Activated CD4-positive, alpha-beta T cell treated with anti-CD3 and anti-CD28 coated beads, Interleukin-2, amount 10 ng/mL, durations not matched to agents 7 days and 5 days (primary cell): ENCODE measurements at regions not wholly inside any gene's neighbourhood (a gene's known extent, or its start where the extent isn't known, plus 50 kb on each side); places are given as distances from the start of the nearest gene placed in this dataset.

Experiments used
- CTCF ChIA-PET: fragments of 350-600 bp; sonication (Branson Sonifier 250); formaldehyde crosslinking; loops from one replicate; lab custom pipeline; 2021; ENCODE audit warnings: antibody characterized with exemption; lab: Charles Lee
- POLR2A ChIA-PET: fragments of 350-600 bp; sonication (Branson Sonifier 250); formaldehyde crosslinking; loops from one replicate; lab custom pipeline; 2021; ENCODE audit warnings: antibody characterized with exemption; lab: Charles Lee
- DNase-seq: peaks from one replicate; pipeline ENCODE4 v3.0.0-alpha.2; 2020
- H3K27ac Mint-ChIP-seq: one replicate; pipeline ENCODE4 v1.8.0; 2021; ENCODE audit warnings: mild to moderate bottlenecking, moderate library complexity, mixed read lengths
- H3K27me3 Mint-ChIP-seq: one replicate; pipeline ENCODE4 v1.8.0; 2021; ENCODE audit warnings: mixed read lengths
- H3K36me3 Mint-ChIP-seq: one replicate; pipeline ENCODE4 v1.8.0; 2021; ENCODE audit warnings: low read depth, mixed read lengths
- H3K4me1 Mint-ChIP-seq: one replicate; pipeline ENCODE4 v1.8.0; 2021; ENCODE audit warnings: mixed read lengths
- H3K4me3 Mint-ChIP-seq: one replicate; pipeline ENCODE4 v1.8.0; 2021; ENCODE audit warnings: mild to moderate bottlenecking, moderate library complexity, mixed read lengths
- H3K9me3 Mint-ChIP-seq: one replicate; pipeline ENCODE4 v1.8.0; 2021; ENCODE audit warnings: mixed read lengths

- Mint-ChIP-seq H3K4me3 (no peak overlapping the region), H3K27me3 (peaks cover 2% of the 10 kb centered on the region), H3K27ac (no peak overlapping the region), H3K36me3 (no peaks in the 10 kb centered on the region), H3K4me1 (no peaks in the 10 kb centered on the region), H3K9me3 (no peaks in the 10 kb centered on the region)
- POLR2A ChIA-PET, result no interaction called here
- no peak for DNase-seq
- CTCF ChIA-PET, result no interaction called here
These were observed 652.7 kb upstream of the FANCL start for GRCh38 chr2:58893656-58894351.

GRCh38 chr2:58891828-58892377 lies 650.8 kb upstream of the FANCL start:
- Mint-ChIP-seq H3K27ac (no peak overlapping the region), H3K4me1 (no peaks in the 10 kb centered on the region), H3K9me3 (no peaks in the 10 kb centered on the region), H3K4me3 (no peak overlapping the region), H3K27me3 (peaks cover under 1% of the 10 kb centered on the region), H3K36me3 (no peaks in the 10 kb centered on the region)
- POLR2A ChIA-PET, result no interaction called here
- DNase-seq, result no peak
- CTCF ChIA-PET, result no interaction called here

- H3K9me3 Mint-ChIP-seq, result no peaks in the 10 kb centered on the region
- ChIA-PET CTCF (no interaction called here), POLR2A (no interaction called here)
- H3K4me3 Mint-ChIP-seq, result no peak overlapping the region
- no peaks in the 10 kb centered on the region for H3K4me1 Mint-ChIP-seq
- no peaks in the 10 kb centered on the region for H3K36me3 Mint-ChIP-seq
- no peaks in the 10 kb centered on the region for H3K27me3 Mint-ChIP-seq
- no peak overlapping the region for H3K27ac Mint-ChIP-seq
- no peak for DNase-seq
These were observed 649.9 kb upstream of the FANCL start for GRCh38 chr2:58890865-58891525.

DNA sequence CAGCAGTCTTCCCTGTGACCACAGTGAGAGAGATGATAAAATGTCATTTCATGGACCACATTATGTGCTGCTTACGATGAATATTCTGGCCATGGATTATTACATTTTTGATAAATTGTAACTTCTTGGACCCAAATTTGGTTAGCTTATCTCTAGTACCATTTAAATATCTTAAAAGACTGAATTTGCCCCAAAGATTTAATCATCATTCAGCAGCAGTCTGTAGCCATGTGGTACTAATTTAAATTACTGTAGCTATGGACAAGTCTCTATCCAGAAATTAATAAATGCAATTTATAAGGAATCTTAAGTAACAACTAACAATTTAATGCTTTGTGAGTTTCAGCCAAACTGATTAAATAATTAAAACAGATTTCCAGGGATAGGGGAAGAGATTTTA lies 644.9 kb upstream of the FANCL start:
- Mint-ChIP-seq H3K9me3 (no peaks in the 10 kb centered on the region), H3K4me3 (no peak overlapping the region), H3K27ac (no peak overlapping the region), H3K36me3 (no peaks in the 10 kb centered on the region), H3K27me3 (no peaks in the 10 kb centered on the region), H3K4me1 (no peaks in the 10 kb centered on the region)
- POLR2A ChIA-PET, result no interaction called here
- CTCF ChIA-PET, result no interaction called here
- no peak for DNase-seq

DNA sequence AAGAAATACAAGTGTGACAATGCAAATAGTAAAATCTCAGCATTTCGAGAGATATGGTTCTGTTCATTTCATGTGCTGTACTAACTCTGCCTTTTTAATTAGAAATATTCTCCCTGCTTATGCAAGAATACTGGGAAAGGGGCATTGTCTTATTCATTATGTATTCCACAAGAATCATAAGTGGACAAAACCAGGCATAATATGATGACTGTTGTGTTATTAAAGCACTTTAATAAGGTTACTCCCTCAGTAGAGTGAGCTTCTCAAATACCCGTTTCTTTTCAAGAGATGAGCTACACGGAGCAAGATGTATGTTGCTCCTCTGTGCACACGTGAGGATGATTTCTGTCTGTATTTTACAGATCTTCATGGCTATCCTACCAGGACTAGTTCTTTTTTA lies 638.7 kb upstream of the FANCL start:
- DNase-seq, result no peak
- H3K4me3 Mint-ChIP-seq, result no peak overlapping the region
- H3K27ac Mint-ChIP-seq, result no peak overlapping the region
- H3K4me1 Mint-ChIP-seq, result no peaks in the 10 kb centered on the region
- no peaks in the 10 kb centered on the region for H3K9me3 Mint-ChIP-seq
- no peaks in the 10 kb centered on the region for H3K27me3 Mint-ChIP-seq
- no peaks in the 10 kb centered on the region for H3K36me3 Mint-ChIP-seq
- POLR2A ChIA-PET, result no interaction called here
- CTCF ChIA-PET, result no interaction called here

DNA sequence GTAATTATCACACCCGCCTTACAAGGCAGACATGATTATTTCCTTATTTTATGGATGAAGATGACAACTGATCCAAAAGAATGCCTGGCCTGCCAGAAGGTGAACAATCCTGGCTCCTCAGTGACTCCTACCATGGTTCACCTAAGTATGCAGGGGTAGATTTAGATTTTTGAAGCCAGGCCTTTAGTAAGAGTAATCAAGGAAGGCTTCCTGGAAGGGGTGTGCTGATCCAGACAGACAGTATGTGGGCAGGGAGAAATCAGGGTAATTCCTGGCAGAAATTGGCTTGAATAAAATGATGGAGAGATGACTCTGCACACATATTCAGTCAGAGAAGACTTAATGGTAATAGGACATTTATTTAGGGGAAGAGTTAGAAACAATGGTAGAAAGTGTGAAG lies 637.7 kb upstream of the FANCL start:
- DNase-seq, result no peak
- POLR2A ChIA-PET, result no interaction called here
- H3K4me1 Mint-ChIP-seq, result no peaks in the 10 kb centered on the region
- no peaks in the 10 kb centered on the region for H3K27me3 Mint-ChIP-seq
- no peaks in the 10 kb centered on the region for H3K36me3 Mint-ChIP-seq
- CTCF ChIA-PET, result no interaction called here
- no peaks in the 10 kb centered on the region for H3K9me3 Mint-ChIP-seq
- H3K4me3 Mint-ChIP-seq, result no peak overlapping the region
- no peak overlapping the region for H3K27ac Mint-ChIP-seq

DNA sequence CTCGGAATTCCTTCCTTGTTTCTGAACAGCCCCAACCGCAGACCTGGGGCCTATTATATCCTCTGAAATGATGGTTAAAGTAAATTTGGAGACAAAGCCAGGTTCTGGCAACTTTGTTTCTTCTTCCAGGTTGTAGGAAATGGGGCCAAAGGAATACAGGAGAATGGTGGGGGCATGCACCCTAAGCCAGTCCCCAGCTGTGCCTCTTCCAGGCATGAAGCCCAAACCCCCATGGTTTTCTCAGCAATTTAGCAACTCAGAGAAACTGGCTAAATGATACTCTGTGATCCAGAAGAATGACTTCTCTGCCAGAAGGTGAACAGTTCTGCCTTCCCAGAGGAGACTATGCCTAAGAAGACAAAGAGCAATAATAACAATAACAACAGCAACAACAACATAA lies 635.0 kb upstream of the FANCL start:
- no peaks in the 10 kb centered on the region for H3K9me3 Mint-ChIP-seq

GRCh38 chr2:58875436-58875835 lies 634.3 kb upstream of the FANCL start:
- POLR2A ChIA-PET, result no interaction called here
- no peak for DNase-seq
- CTCF ChIA-PET, result no interaction called here
- Mint-ChIP-seq H3K4me1 (no peaks in the 10 kb centered on the region), H3K9me3 (no peaks in the 10 kb centered on the region), H3K27ac (no peak overlapping the region), H3K4me3 (no peak overlapping the region), H3K36me3 (no peaks in the 10 kb centered on the region), H3K27me3 (no peaks in the 10 kb centered on the region)

More for the DNA sequence above, 635.0 kb upstream of the FANCL start:
- Mint-ChIP-seq H3K27ac (no peak overlapping the region), H3K4me3 (no peak overlapping the region), H3K36me3 (no peaks in the 10 kb centered on the region), H3K4me1 (no peaks in the 10 kb centered on the region), H3K27me3 (no peaks in the 10 kb centered on the region)
- ChIA-PET POLR2A (no interaction called here), CTCF (no interaction called here)
- DNase-seq, result no peak

- POLR2A ChIA-PET, result no interaction called here
- H3K9me3 Mint-ChIP-seq, result no peaks in the 10 kb centered on the region
- no peaks in the 10 kb centered on the region for H3K27me3 Mint-ChIP-seq
- no peak overlapping the region for H3K4me3 Mint-ChIP-seq
- H3K4me1 Mint-ChIP-seq, result peaks cover 2% of the 10 kb centered on the region
- no peak overlapping the region for H3K27ac Mint-ChIP-seq
- no peak for DNase-seq
- H3K36me3 Mint-ChIP-seq, result no peaks in the 10 kb centered on the region
- CTCF ChIA-PET, result no interaction called here
These were observed 630.5 kb upstream of the FANCL start for GRCh38 chr2:58871469-58872142.

DNA sequence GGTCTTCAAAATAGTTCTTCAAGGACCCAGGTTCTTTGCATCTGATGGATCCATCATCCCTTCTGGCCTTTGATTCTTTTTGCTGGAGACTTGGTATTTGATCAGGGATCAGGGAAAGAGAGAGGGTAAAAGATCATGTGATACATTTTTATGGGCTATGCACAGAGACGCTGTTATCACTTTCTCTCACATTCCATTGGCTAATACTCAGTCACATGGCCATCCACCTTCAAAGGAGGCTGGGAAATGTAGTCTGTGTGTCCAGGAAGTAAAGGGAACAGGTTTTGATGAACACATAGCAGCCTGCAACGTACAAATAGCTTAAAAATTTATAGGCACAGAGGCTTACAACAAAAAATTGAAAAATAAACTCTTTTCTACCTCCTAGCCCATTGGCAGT lies 629.6 kb upstream of the FANCL start:
- Mint-ChIP-seq H3K27ac (no peak overlapping the region), H3K4me1 (peaks cover 9% of the 10 kb centered on the region), H3K36me3 (no peaks in the 10 kb centered on the region), H3K9me3 (no peaks in the 10 kb centered on the region), H3K27me3 (peaks cover 4% of the 10 kb centered on the region), H3K4me3 (no peak overlapping the region)
- ChIA-PET POLR2A (no interaction called here), CTCF (no interaction called here)
- no peak for DNase-seq

DNA sequence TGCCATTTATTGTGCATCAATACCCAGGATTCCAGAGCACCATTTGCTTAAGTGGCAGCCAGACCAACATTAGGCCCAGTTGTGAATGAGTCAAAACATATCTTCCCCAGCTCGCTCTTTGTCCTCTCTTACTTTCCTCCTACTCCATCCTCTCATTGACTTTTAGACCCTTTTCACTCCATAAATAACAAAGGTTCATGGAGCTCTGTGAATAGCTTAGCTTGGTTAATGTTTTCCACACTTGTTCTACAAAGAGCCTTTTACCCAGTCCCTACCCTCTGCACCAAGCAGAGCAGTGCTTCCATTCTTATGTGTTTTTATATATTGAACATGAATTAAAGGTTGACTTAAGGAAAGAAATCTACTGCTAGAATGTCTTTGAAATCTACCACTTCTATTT lies 625.8 kb upstream of the FANCL start:
- no peak overlapping the region for H3K4me3 Mint-ChIP-seq
- peaks cover 16% of the 10 kb centered on the region for H3K4me1 Mint-ChIP-seq
- no peak overlapping the region for H3K27ac Mint-ChIP-seq
- CTCF ChIA-PET, result no interaction called here
- peaks cover 4% of the 10 kb centered on the region for H3K27me3 Mint-ChIP-seq
- DNase-seq, result no peak
- H3K36me3 Mint-ChIP-seq, result no peaks in the 10 kb centered on the region
- H3K9me3 Mint-ChIP-seq, result no peaks in the 10 kb centered on the region
- POLR2A ChIA-PET, result no interaction called here

GRCh38 chr2:58866527-58866926 lies 625.4 kb upstream of the FANCL start:
- no peak overlapping the region for H3K4me3 Mint-ChIP-seq
- DNase-seq, result no peak
- peaks cover 4% of the 10 kb centered on the region for H3K27me3 Mint-ChIP-seq
- no peaks in the 10 kb centered on the region for H3K9me3 Mint-ChIP-seq
- peaks cover 16% of the 10 kb centered on the region for H3K4me1 Mint-ChIP-seq
- ChIA-PET POLR2A (no interaction called here), CTCF (no interaction called here)
- H3K36me3 Mint-ChIP-seq, result no peaks in the 10 kb centered on the region
- H3K27ac Mint-ChIP-seq, result no peak overlapping the region

GRCh38 chr2:58866040-58866439 lies 624.9 kb upstream of the FANCL start:
- peak; percentile 14 for DNase-seq
- H3K4me3 Mint-ChIP-seq, result no peak overlapping the region
- ChIA-PET POLR2A (no interaction called here), CTCF (no interaction called here)
- no peak overlapping the region for H3K27ac Mint-ChIP-seq
- H3K36me3 Mint-ChIP-seq, result no peaks in the 10 kb centered on the region
- no peaks in the 10 kb centered on the region for H3K9me3 Mint-ChIP-seq
- H3K27me3 Mint-ChIP-seq, result peaks cover 4% of the 10 kb centered on the region
- peaks cover 16% of the 10 kb centered on the region for H3K4me1 Mint-ChIP-seq
